GM12878 (cell line): ENCODE measurements at regions not wholly inside any gene's neighbourhood (a gene's known extent, or its start where the extent isn't known, plus 50 kb on each side); places are given as distances from the start of the nearest gene placed in this dataset.

Experiments
- ATAC-seq: fragments of 200-7000 bp; cut with Tn5 transposase; 3 replicates; pipeline ENCODE4 v1.9.1; 2020; ENCODE audit warnings: mild to moderate bottlenecking, moderate library complexity
- BruUV-seq: library from RNA; stranded (reverse); fragments of 400-500 nt; replicated peaks from 2 replicates; lab custom pipeline; 2021; lab: Mats Ljungman, UMichigan
- CTCF ChIA-PET: fragments of 300-600 bp; sonication (Branson Sonifier 250); formaldehyde crosslinking; extraction: SDS; loops from one replicate; lab custom pipeline; 2021; ENCODE audit warnings: inconsistent platforms; lab: Yijun Ruan, JAX
- POLR2A ChIA-PET: fragments of 350-600 bp; formaldehyde crosslinking; extraction: SDS; loops from one replicate; lab custom pipeline; 2021; ENCODE audit warnings: inconsistent platforms; lab: Charles Lee
- RAD21 ChIA-PET: fragments of 300-600 bp; sonication (Branson Sonifier 250); formaldehyde crosslinking; loops from one replicate; lab custom pipeline; 2023; ENCODE audit warnings: antibody characterized with exemption; ENCODE audit not compliant: unreplicated experiment; lab: Charles Lee
- SMC1A ChIA-PET: fragments of 300-600 bp; sonication (Branson Sonifier 250); formaldehyde crosslinking; loops from one replicate; lab custom pipeline; 2023; ENCODE audit not compliant: unreplicated experiment, uncharacterized antibody; lab: Charles Lee
- DNase-seq: peaks from one replicate; pipeline ENCODE4 v3.0.0-alpha.2; 2011; ENCODE audit warnings: low read depth, low spot score
- FAIRE-seq: peaks from 3 replicates; lab custom pipeline; 2011; peaks lifted over from hg19 to GRCh38; lab: Jason Lieb, UNC
- H2AFZ ChIP-seq: 2 replicates; pipeline ENCODE4 v1.6.0; 2011; ENCODE audit warnings: low read depth, low read length, control low read depth; ENCODE audit not compliant: control insufficient read depth
- H3K27ac ChIP-seq: 2 replicates; pipeline ENCODE4 v1.5.1; 2011; ENCODE audit warnings: control low read depth; ENCODE audit not compliant: control insufficient read depth, insufficient read depth
- H3K27me3 ChIP-seq, 2 experiments: replicated peaks in 1 of 2; 2 replicates each; pipeline versions ENCODE4 v1.6.0 to v1.6.1; 2011; ENCODE audit warnings: low read length in 1 of 2; ENCODE audit not compliant: control insufficient read depth in 2 of 2, insufficient read depth in 2 of 2
- H3K36me3 ChIP-seq, 2 experiments: 2 replicates each; pipeline ENCODE4 v1.5.1; 2011; ENCODE audit warnings: low read length in 1 of 2; ENCODE audit not compliant: control insufficient read depth in 2 of 2, insufficient read depth in 2 of 2
- H3K4me1 ChIP-seq: 2 replicates; pipeline ENCODE4 v1.6.1; 2011; ENCODE audit warnings: mild to moderate bottlenecking, low read length, moderate library complexity, mixed read lengths; ENCODE audit not compliant: control insufficient read depth, insufficient read depth
- H3K4me2 ChIP-seq: 2 replicates; pipeline ENCODE4 v1.6.0; 2011; ENCODE audit warnings: control low read depth; ENCODE audit not compliant: control insufficient read depth, insufficient read depth
- H3K4me3 ChIP-seq: fragments of 200-600 bp; sonication (generic); 2 replicates; pipeline ENCODE4 v1.5.1; 2016
- H3K79me2 ChIP-seq: 2 replicates; pipeline ENCODE4 v1.6.0; 2011; ENCODE audit warnings: low read length; ENCODE audit not compliant: control insufficient read depth, insufficient read depth
- H3K9ac ChIP-seq: 2 replicates; pipeline ENCODE4 v1.8.0; 2011; ENCODE audit warnings: low read length, control low read depth, mixed read lengths; ENCODE audit not compliant: control insufficient read depth, insufficient read depth
- H3K9me3 ChIP-seq: replicated peaks from 3 replicates; pipeline ENCODE4 v1.5.1; 2011; ENCODE audit warnings: mild to moderate bottlenecking, low read length; ENCODE audit not compliant: control insufficient read depth, insufficient read depth
- H4K20me1 ChIP-seq: 2 replicates; pipeline ENCODE4 v1.6.0; 2011; ENCODE audit not compliant: control insufficient read depth, insufficient read depth
- BCL11A ChIP-seq: IDR thresholded peaks from 2 replicates; pipeline ENCODE4 v1.6.1; 2011; ENCODE audit warnings: low read depth, low read length
- CBX5 ChIP-seq: sonication (generic); IDR thresholded peaks from 2 replicates; pipeline ENCODE4 v1.6.1; 2016; ENCODE audit warnings: low read depth, moderate library complexity, mild to moderate bottlenecking, inconsistent platforms
- ESRRA ChIP-seq: IDR thresholded peaks from 2 replicates; pipeline ENCODE4 v1.6.1; 2012; ENCODE audit warnings: mild to moderate bottlenecking, low read length, improper control_type of control experiment
- GABPA ChIP-seq: IDR thresholded peaks from 2 replicates; pipeline ENCODE4 v1.6.1; 2014; ENCODE audit warnings: antibody characterized with exemption, low read depth, mild to moderate bottlenecking, inconsistent platforms
- KAT2A ChIP-seq: conservative IDR thresholded peaks from 2 replicates; pipeline ENCODE4 v1.6.1; 2011; ENCODE audit warnings: low read depth, low read length; ENCODE audit not compliant: control insufficient read depth
- LARP7 ChIP-seq: fragments of 450-650 bp; IDR thresholded peaks from 2 replicates; pipeline ENCODE4 v1.6.1; 2017; ENCODE audit warnings: mild to moderate bottlenecking
- MEF2A ChIP-seq: IDR thresholded peaks from 2 replicates; pipeline ENCODE4 v1.6.1; 2011; ENCODE audit warnings: low read depth, mild to moderate bottlenecking, low read length, moderate library complexity; ENCODE audit not compliant: insufficient read depth
- NFYB ChIP-seq: IDR thresholded peaks from 2 replicates; pipeline ENCODE4 v1.6.1; 2011; ENCODE audit warnings: low read depth, mild to moderate bottlenecking, low read length, improper control_type of control experiment, moderate library complexity; ENCODE audit not compliant: insufficient read depth
- POLR2A ChIP-seq: IDR thresholded peaks from 2 replicates; pipeline ENCODE4 v1.6.1; 2011; ENCODE audit warnings: low read depth, mild to moderate bottlenecking, low read length
- RELA ChIP-seq: fragments of 450-650 bp; IDR thresholded peaks from 2 replicates; pipeline ENCODE4 v1.8.0; 2014; ENCODE audit warnings: borderline replicate concordance; ENCODE audit not compliant: partially characterized antibody
- SIN3A ChIP-seq: IDR thresholded peaks from 2 replicates; pipeline ENCODE4 v1.6.1; 2012; ENCODE audit warnings: low read depth, low read length, improper control_type of control experiment
- SUPT20H ChIP-seq: IDR thresholded peaks from 2 replicates; pipeline ENCODE4 v1.6.1; 2011; ENCODE audit warnings: low read depth, mild to moderate bottlenecking, low read length, moderate library complexity, borderline replicate concordance; ENCODE audit not compliant: control insufficient read depth
- TCF3 ChIP-seq: IDR thresholded peaks from 2 replicates; pipeline ENCODE4 v1.6.1; 2012; ENCODE audit warnings: low read depth, mild to moderate bottlenecking, low read length, borderline replicate concordance; ENCODE audit not compliant: insufficient read depth
- WRNIP1 ChIP-seq: IDR thresholded peaks from 2 replicates; pipeline ENCODE4 v1.6.1; 2011; ENCODE audit warnings: low read depth, low read length, improper control_type of control experiment, borderline replicate concordance
- ZNF24 ChIP-seq: fragments of 450-650 bp; IDR thresholded peaks from 2 replicates; pipeline ENCODE4 v1.6.1; 2017; ENCODE audit warnings: antibody characterized with exemption, mild to moderate bottlenecking
- ZZZ3 ChIP-seq: IDR thresholded peaks from 2 replicates; pipeline ENCODE4 v1.6.1; 2011; ENCODE audit warnings: low read depth; ENCODE audit not compliant: control insufficient read depth, insufficient read length
- WGBS: methylation state at CpG from one replicate; pipeline ENCODE4 v1.1.6; 2016; ENCODE audit warnings: low lambda C conversion rate; ENCODE audit not compliant: insufficient replicate concordance, insufficient coverage; ENCODE audit errors: missing lambda C conversion rate; 5-methylcytosine and 5-hydroxymethylcytosine counted together
- in situ Hi-C: fragments of 300-500 bp; cut with MboI; formaldehyde crosslinking; loops from 9 replicates; pipeline ENCODE4 v1.14.3; 2018; ENCODE audit warnings: mixed read lengths
- intact Hi-C: fragments of 100-400 bp; cut with micrococcal nuclease; formaldehyde crosslinking; loops from one replicate; pipeline ENCODE4 v1.14.2; 2022; ENCODE audit not compliant: unreplicated experiment

GRCh38 chr5:5765066-5765850 is 342.8 kb downstream of the ICE1 start:
- H4K20me1 ChIP-seq, result no peaks in the 10 kb centered on the region
- H3K79me2 ChIP-seq, result no peaks in the 10 kb centered on the region
- H3K4me3 ChIP-seq, result no peak overlapping the region
- in situ Hi-C loops (no loop called here), intact Hi-C loops (no loop called here)
- no peaks in the 10 kb centered on the region for H3K36me3 ChIP-seq
- CTCF ChIA-PET, result no interaction called here
- peaks cover 1% of the 10 kb centered on the region; the same call in 1 of the 3 replicates for H3K9me3 ChIP-seq
- TF ChIP-seq CBX5 (no peak), RELA (no peak), LARP7 (no peak), MEF2A (no peak), POLR2A (no peak), NFYB (no peak)
- TF ChIP-seq, all 136 proteins: peak for 0
- WGBS, result 51% methylated on average over 7 of the region's 7 CpGs
- BruUV-seq, result no TSS peak
- Histone ChIP-seq H3K4me2 (no peak overlapping the region), H2AFZ (no peak overlapping the region), H3K27me3 (no peaks in the 10 kb centered on the region), H3K9ac (no peak overlapping the region), H3K4me1 (no peaks in the 10 kb centered on the region), H3K27ac (no peak overlapping the region)
- ChIA-PET POLR2A (no interaction called here), RAD21 (no interaction called here), SMC1A (no interaction called here)
- DNase-seq (no peak), FAIRE-seq (no peak), ATAC-seq (no peak)

GRCh38 chr5:5764246-5764645 is 341.8 kb downstream of the ICE1 start:
- SMC1A ChIA-PET, result interaction anchor here (0.6 kb wide), 1 partner anchor 21 kb away, joined by 3 read pairs; no protein-coding TSS in a partner anchor
- Histone ChIP-seq H2AFZ (no peak overlapping the region), H4K20me1 (no peaks in the 10 kb centered on the region)
- TF ChIP-seq KAT2A, result no peak
- no peak for TF ChIP-seq TCF3
- TF ChIP-seq POLR2A, result no peak
- TF ChIP-seq SIN3A, result no peak
- no peak for TF ChIP-seq ZZZ3
- no peak for TF ChIP-seq ESRRA
- TF ChIP-seq BCL11A, result no peak
- no peak for TF ChIP-seq ZNF24
- TF ChIP-seq SUPT20H, result no peak
- TF ChIP-seq WRNIP1, result no peak
- TF ChIP-seq GABPA, result no peak
- TF ChIP-seq, all 136 proteins: peak for 0
- Histone ChIP-seq H3K9me3 (peaks cover 1% of the 10 kb centered on the region; the same call in 1 of the 3 replicates), H3K79me2 (no peaks in the 10 kb centered on the region), H3K27ac (no peak overlapping the region), H3K27me3 (no peaks in the 10 kb centered on the region), H3K4me2 (no peak overlapping the region), H3K4me1 (no peaks in the 10 kb centered on the region), H3K36me3 (no peaks in the 10 kb centered on the region), H3K4me3 (no peak overlapping the region), H3K9ac (no peak overlapping the region)
- ChIA-PET RAD21 (no interaction called here), POLR2A (no interaction called here), CTCF (no interaction called here)
- in situ Hi-C loops, result no loop called here
- BruUV-seq, result no TSS peak
- intact Hi-C loops, result no loop called here
- DNase-seq (no peak), FAIRE-seq (no peak), ATAC-seq (no peak)
- 28% methylated on average over 4 of the region's 4 CpGs for WGBS
